GM10266 (cell line): ENCODE measurements at regions not wholly inside any gene's neighbourhood (a gene's known extent, or its start where the extent isn't known, plus 50 kb on each side); places are given as distances from the start of the nearest gene placed in this dataset.

Source experiments
- DNase-seq: peaks from one replicate; pipeline ENCODE4 v3.0.0; 2012; ENCODE audit errors: extremely low spot score
- TF ChIP-seq, protein P1 (sequence below): IDR thresholded peaks from 2 replicates; pipeline ENCODE4 v1.5.1; 2012; ENCODE audit warnings: mild to moderate bottlenecking, low read depth; ENCODE audit not compliant: control insufficient read depth, insufficient read depth; ENCODE audit errors: missing control alignments

DNA sequence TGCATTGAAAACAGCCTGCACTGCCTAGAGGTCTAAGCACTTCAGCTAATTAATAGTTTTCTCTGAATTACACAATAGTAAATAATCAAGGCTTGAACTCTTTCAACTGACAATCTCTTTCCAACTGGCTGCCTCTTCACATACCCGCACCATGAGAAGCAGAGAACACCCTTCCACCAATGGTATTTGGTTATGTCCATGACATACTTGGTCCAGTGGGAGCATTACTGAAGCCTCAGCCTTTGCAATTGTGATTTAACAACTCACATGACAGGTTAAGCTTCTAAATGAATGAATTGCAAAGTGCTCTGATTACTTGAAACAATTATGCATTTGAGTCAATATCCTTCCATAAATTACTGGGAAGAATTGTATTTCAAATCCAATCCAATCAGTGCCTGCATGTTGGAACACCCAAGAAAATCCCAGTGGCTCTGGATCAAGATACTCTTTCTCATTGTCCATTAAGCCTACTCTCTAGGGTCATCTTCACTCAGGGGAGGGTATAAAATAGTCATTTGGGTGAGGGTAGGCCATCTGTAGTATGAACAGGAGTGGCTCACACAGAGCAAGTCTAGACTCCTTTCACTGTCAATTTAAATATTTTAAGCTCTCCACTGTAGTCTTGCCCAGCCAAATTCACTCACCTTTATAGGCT is 101.1 kb downstream of the HS1BP3 start:
- TF ChIP-seq, protein P1, sequence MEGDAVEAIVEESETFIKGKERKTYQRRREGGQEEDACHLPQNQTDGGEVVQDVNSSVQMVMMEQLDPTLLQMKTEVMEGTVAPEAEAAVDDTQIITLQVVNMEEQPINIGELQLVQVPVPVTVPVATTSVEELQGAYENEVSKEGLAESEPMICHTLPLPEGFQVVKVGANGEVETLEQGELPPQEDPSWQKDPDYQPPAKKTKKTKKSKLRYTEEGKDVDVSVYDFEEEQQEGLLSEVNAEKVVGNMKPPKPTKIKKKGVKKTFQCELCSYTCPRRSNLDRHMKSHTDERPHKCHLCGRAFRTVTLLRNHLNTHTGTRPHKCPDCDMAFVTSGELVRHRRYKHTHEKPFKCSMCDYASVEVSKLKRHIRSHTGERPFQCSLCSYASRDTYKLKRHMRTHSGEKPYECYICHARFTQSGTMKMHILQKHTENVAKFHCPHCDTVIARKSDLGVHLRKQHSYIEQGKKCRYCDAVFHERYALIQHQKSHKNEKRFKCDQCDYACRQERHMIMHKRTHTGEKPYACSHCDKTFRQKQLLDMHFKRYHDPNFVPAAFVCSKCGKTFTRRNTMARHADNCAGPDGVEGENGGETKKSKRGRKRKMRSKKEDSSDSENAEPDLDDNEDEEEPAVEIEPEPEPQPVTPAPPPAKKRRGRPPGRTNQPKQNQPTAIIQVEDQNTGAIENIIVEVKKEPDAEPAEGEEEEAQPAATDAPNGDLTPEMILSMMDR = no peak

DNA sequence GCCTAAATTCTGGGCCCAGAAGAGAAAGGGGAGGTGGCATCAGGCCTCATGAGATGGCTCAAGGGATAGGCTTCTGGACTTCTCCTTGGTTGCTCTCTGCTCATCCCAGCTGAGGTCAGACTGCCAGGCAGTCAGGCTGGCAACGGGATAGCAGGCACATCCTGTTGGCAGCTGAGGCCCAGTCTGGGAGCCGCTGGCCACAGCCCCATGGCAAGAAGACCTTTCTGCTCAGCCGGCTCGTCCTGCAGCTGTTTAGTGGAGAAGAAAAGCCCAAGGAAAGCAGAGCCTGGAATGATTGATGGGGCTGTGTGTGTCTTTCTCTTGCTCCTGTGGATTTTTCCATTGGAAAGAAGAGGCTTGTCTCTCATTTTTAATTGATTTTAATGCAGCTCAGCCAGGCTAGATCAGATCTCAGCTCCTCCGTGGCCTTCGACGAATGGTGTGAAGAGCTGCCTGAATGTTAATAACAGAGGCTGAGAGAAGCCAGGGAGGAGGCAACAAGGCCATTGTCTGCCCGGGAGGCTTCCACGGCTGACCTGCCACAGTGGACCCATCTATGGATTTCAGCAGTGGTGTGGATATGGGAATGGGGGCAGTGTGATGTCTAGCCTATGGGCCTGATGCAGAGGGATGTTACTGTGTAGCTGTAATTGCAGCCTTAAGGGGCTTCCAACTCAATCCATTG is 99.5 kb downstream of the HS1BP3 start:
- TF ChIP-seq, protein P1 = no peak
- DNase-seq = no peak

More for the DNA sequence above, 101.1 kb downstream of the HS1BP3 start:
- DNase-seq = no peak

DNA sequence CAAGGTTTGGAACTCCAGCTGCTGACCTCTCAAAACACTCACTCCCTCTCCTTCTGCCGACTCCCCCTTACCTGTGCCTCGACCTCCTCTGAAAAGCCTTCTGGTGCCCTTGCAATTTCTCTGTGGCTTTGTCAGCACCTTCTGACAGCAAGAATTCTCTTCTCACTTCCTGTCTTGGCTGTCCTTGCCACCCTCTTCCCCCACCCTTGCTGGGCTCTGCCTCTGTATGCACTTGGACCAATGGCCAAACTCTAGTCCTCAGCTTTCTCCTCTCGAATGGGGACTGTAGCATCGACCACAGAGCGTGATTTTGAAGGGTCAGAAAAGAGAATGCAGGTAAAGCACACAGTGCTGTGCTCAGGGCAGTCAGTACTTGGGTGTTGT is 99.0 kb downstream of the HS1BP3 start:
- no peak for DNase-seq
- TF ChIP-seq, protein P1 = no peak

DNA sequence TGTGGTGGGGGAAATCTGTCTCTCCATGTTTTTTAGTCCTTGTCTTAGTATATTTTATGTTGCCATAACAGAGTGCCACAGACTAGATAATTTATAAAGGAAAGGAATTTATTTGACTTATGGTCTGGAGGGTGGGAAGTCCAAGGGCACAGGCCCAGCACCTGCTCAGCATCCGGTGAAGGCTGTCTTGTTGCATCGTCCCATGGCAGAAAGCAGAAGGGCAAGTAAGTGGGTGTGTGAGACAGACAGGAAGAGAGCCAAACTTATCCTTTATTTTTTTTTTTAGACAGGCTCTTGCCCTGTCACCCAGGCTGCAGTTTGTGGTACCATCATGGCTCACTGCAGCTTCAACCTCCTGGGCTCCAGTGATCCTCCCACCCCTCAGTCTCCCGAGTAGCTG is 98.1 kb downstream of the HS1BP3 start:
- TF ChIP-seq, protein P1 = no peak
- no peak for DNase-seq

DNA sequence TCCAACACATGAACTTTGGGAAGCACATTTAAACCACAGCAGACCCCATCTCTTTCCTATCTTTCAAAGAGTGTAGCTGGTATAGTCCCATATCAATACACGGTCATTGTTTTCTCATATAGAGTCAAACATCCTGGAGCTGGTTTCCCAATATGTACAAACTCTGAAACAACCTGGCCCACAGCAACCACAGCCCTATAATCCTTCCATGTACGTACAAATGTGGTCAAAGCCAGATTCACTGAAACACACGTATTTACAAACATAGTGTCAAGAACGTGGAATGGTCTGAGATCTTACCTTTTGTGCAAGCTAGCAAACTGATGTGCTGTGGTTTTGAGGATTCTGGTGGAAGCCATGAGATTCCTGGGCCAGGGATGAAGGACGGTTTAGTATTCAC is 97.3 kb downstream of the HS1BP3 start:
- DNase-seq = no peak
- TF ChIP-seq, protein P1 = no peak

DNA sequence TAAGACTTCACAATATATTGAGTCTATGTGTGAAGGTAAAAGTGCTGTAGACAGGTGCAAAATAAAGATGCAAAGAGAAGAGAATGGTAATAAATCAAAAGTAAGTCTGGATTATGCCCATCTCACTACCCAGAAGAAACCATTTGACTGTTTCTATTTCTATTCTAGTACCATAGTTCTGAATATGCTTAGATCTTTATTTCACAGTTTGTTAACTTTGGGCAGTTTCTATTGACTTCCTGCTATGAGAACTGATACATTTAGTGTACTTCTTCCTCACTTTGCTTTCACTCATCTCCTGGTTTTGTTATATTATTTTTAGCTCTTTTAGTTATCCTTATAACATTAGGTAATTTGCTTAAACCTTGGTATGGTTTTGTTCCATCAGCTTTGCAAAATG is 94.9 kb downstream of the HS1BP3 start:
- TF ChIP-seq, protein P1 = no peak
- DNase-seq = no peak

DNA sequence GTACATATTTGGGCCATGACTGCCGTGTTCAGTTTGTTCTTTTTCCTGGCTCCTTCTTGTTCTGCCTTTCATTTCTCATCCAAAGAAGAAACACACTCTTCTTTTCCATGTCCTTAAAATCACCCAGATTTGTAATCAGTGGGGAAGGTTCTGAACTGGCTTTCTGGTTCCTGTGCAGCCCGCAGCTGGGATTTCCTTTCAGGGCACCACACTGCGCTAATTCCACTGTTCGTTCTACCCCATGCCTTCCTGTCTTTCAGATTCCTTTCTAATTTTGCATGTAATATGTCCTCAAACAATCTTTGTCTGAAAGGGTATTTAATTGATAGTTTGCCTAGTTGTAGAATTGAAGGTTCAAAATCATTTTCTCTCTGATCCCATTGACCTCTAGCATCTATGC is 94.1 kb downstream of the HS1BP3 start:
- TF ChIP-seq, protein P1 = no peak
- no peak for DNase-seq
